ENCODE measurements at regions not wholly inside any gene's neighbourhood (a gene's known extent, or its start where the extent isn't known, plus 50 kb on each side); places are given as distances from the start of the nearest gene placed in this dataset.

DNA sequence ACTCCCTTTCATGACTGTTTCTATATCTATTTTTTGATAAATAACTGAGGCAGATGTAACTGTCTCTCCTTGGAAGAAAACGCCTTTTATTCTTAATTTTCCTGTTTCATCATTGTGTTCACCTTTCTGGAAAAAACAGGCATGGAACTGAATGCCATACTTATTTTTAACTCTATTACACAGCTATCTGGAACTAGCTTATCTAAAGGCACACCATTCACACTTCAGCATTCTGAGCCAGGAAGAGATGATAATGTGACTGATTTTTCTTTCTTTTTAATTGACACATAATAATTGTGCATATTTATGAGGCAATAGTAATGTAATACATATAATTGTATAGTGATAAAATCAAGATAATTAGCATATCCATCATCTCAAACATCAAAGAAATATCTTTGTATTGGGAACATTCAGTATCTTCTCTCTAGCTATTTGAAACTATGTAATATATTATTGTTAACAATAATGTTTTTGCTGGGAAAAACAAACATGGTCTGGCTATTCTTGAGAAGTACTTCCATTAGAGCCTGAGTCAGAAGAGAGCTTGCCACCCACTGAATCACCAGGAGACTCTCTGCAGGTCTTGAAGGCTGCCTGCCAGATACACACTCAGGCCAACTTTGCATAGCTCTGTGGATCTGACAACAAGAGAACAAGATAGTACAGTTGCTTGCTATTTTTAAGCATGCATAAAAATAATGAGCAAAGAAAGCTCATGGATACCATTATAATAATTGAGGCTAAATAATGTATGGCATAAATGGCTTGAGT lies 501.0 kb upstream of the EDIL3 start:
- Histone ChIP-seq H3K4me1 (ENCODE audit: control insufficient read depth, insufficient read depth, low read length) (no peaks in the 10 kb centered on the region), H3K36me3 (ENCODE audit: control insufficient read depth in 2 of 2, insufficient read depth in 2 of 2, low read length in 1 of 2) (no peaks in the 10 kb centered on the region), H3K9ac (ENCODE audit: control insufficient read depth, insufficient read depth, low read length) (no peak overlapping the region), H3K79me2 (ENCODE audit: control insufficient read depth, insufficient read depth, low read length) (no peaks in the 10 kb centered on the region), H2AFZ (ENCODE audit: control insufficient read depth, low read depth, low read length) (no peak overlapping the region), H3K27me3 (replicated peaks in 1 of 2; ENCODE audit: control insufficient read depth in 2 of 2, insufficient read depth in 2 of 2, low read length in 1 of 2) (no peaks in the 10 kb centered on the region), H3K27ac (ENCODE audit: control insufficient read depth, insufficient read depth) (no peak overlapping the region), H3K9me3 (replicated peaks; ENCODE audit: control insufficient read depth, insufficient read depth, low read length) (no peaks in the 10 kb centered on the region), H3K4me3 (no peak overlapping the region), H4K20me1 (ENCODE audit: control insufficient read depth, insufficient read depth) (no peaks in the 10 kb centered on the region), H3K4me2 (ENCODE audit: control insufficient read depth, insufficient read depth) (no peak overlapping the region)
- ChIA-PET RAD21 (ENCODE audit: unreplicated experiment) (no interaction called here), POLR2A (no interaction called here), CTCF (interaction anchor here (0.6 kb wide), 1 partner anchor 1835 kb away, joined by 3 read pairs; no protein-coding TSS in a partner anchor), SMC1A (ENCODE audit: uncharacterized antibody, unreplicated experiment) (no interaction called here)
- FAIRE-seq (no peak), ATAC-seq (no peak), DNase-seq (ENCODE audit: low read depth, low spot score) (no peak)
- in situ Hi-C loops (cut with MboI) = no loop called here
- 0% methylated on average over 1 of the region's 1 CpG for WGBS (ENCODE audit: insufficient coverage, insufficient replicate concordance, low lambda C conversion rate, missing lambda C conversion rate)
- TF ChIP-seq CHD4 (IDR thresholded peaks at IDR 0.05) (no peak), IKZF2 (IDR thresholded peaks at IDR 0.05) (no peak), PML (IDR thresholded peaks at IDR 0.05; ENCODE audit: low read length) (no peak), SPI1 (IDR thresholded peaks at IDR 0.05; ENCODE audit: borderline replicate concordance, insufficient read depth, low read depth, low read length) (no peak), SRF (IDR thresholded peaks at IDR 0.05; ENCODE audit: low read depth in 2 of 2, low read length in 2 of 2) (no peak), RCOR1 (conservative IDR thresholded peaks at IDR 0.05; ENCODE audit: low read depth, low read length) (no peak), SREBF2 (IDR thresholded peaks at IDR 0.05; ENCODE audit: low read length) (no peak)
- TF ChIP-seq, protein P1, sequence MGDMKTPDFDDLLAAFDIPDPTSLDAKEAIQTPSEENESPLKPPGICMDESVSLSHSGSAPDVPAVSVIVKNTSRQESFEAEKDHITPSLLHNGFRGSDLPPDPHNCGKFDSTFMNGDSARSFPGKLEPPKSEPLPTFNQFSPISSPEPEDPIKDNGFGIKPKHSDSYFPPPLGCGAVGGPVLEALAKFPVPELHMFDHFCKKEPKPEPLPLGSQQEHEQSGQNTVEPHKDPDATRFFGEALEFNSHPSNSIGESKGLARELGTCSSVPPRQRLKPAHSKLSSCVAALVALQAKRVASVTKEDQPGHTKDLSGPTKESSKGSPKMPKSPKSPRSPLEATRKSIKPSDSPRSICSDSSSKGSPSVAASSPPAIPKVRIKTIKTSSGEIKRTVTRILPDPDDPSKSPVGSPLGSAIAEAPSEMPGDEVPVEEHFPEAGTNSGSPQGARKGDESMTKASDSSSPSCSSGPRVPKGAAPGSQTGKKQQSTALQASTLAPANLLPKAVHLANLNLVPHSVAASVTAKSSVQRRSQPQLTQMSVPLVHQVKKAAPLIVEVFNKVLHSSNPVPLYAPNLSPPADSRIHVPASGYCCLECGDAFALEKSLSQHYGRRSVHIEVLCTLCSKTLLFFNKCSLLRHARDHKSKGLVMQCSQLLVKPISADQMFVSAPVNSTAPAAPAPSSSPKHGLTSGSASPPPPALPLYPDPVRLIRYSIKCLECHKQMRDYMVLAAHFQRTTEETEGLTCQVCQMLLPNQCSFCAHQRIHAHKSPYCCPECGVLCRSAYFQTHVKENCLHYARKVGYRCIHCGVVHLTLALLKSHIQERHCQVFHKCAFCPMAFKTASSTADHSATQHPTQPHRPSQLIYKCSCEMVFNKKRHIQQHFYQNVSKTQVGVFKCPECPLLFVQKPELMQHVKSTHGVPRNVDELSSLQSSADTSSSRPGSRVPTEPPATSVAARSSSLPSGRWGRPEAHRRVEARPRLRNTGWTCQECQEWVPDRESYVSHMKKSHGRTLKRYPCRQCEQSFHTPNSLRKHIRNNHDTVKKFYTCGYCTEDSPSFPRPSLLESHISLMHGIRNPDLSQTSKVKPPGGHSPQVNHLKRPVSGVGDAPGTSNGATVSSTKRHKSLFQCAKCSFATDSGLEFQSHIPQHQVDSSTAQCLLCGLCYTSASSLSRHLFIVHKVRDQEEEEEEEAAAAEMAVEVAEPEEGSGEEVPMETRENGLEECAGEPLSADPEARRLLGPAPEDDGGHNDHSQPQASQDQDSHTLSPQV (IDR thresholded peaks at IDR 0.05) = no peak
- TF ChIP-seq, protein P2, sequence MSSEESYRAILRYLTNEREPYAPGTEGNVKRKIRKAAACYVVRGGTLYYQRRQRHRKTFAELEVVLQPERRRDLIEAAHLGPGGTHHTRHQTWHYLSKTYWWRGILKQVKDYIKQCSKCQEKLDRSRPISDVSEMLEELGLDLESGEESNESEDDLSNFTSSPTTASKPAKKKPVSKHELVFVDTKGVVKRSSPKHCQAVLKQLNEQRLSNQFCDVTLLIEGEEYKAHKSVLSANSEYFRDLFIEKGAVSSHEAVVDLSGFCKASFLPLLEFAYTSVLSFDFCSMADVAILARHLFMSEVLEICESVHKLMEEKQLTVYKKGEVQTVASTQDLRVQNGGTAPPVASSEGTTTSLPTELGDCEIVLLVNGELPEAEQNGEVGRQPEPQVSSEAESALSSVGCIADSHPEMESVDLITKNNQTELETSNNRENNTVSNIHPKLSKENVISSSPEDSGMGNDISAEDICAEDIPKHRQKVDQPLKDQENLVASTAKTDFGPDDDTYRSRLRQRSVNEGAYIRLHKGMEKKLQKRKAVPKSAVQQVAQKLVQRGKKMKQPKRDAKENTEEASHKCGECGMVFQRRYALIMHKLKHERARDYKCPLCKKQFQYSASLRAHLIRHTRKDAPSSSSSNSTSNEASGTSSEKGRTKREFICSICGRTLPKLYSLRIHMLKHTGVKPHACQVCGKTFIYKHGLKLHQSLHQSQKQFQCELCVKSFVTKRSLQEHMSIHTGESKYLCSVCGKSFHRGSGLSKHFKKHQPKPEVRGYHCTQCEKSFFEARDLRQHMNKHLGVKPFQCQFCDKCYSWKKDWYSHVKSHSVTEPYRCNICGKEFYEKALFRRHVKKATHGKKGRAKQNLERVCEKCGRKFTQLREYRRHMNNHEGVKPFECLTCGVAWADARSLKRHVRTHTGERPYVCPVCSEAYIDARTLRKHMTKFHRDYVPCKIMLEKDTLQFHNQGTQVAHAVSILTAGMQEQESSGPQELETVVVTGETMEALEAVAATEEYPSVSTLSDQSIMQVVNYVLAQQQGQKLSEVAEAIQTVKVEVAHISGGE (CRISPR knock-in tag; IDR thresholded peaks at IDR 0.05) = no peak
- BruUV-seq (replicated peaks) = no TSS peak
- intact Hi-C loops (cut with micrococcal nuclease; ENCODE audit: unreplicated experiment) = no loop called here
